AG04450 (cell line): ENCODE measurements at regions not wholly inside any gene's neighbourhood (a gene's known extent, or its start where the extent isn't known, plus 50 kb on each side); places are given as distances from the start of the nearest gene placed in this dataset.

ENCODE experiments used
- CTCF ChIA-PET: fragments of 300-600, 350-600 bp; formaldehyde crosslinking; extraction: SDS; loops from one replicate; lab custom pipeline; 2022; ENCODE audit warnings: antibody characterized with exemption, inconsistent platforms; lab: Charles Lee
- POLR2A ChIA-PET: fragments of 350-600 bp; formaldehyde crosslinking; extraction: SDS; loops from one replicate; lab custom pipeline; 2021; ENCODE audit warnings: antibody characterized with exemption, inconsistent platforms; lab: Yijun Ruan, JAX
- DNase-seq: peaks from one replicate; pipeline ENCODE4 v3.0.0-alpha.2; 2011; ENCODE audit warnings: low read depth, low spot score
- H3K27ac ChIP-seq: one replicate; pipeline ENCODE4 v1.5.1; 2012; ENCODE audit warnings: low read depth, low read length, control low read depth
- H3K27me3 ChIP-seq: one replicate; pipeline ENCODE4 v1.6.0; 2012; ENCODE audit warnings: low read length; ENCODE audit not compliant: control insufficient read depth, insufficient read depth
- H3K4me3 ChIP-seq: 2 replicates; pipeline ENCODE4 v1.5.1; 2011; ENCODE audit warnings: mild to moderate bottlenecking, low read depth, low read length, control low read depth
- H3K9me3 ChIP-seq: 2 replicates; pipeline ENCODE4 v1.5.1; 2012; ENCODE audit warnings: low read length; ENCODE audit not compliant: control insufficient read depth, insufficient read depth
- CTCF ChIP-seq: IDR thresholded peaks from 2 replicates; pipeline ENCODE4 v1.5.1; 2011; ENCODE audit warnings: low read depth, low read length, control low read depth, inconsistent platforms

GRCh38 chr12:66859751-66860440 is 181.0 kb upstream of the GRIP1 start:
- H3K27ac ChIP-seq, result no peak overlapping the region
- no peak for DNase-seq
- ChIA-PET POLR2A (no interaction called here), CTCF (interaction anchor here (0.5 to 2.4 kb wide), 10 partner anchors 12 to 1969 kb away, joined by 3 to 8 read pairs (median 4); no protein-coding TSS in a partner anchor)
- no peak for TF ChIP-seq CTCF
- no peaks in the 10 kb centered on the region for H3K9me3 ChIP-seq
- no peak overlapping the region for H3K4me3 ChIP-seq
- H3K27me3 ChIP-seq, result no peaks in the 10 kb centered on the region

DNA sequence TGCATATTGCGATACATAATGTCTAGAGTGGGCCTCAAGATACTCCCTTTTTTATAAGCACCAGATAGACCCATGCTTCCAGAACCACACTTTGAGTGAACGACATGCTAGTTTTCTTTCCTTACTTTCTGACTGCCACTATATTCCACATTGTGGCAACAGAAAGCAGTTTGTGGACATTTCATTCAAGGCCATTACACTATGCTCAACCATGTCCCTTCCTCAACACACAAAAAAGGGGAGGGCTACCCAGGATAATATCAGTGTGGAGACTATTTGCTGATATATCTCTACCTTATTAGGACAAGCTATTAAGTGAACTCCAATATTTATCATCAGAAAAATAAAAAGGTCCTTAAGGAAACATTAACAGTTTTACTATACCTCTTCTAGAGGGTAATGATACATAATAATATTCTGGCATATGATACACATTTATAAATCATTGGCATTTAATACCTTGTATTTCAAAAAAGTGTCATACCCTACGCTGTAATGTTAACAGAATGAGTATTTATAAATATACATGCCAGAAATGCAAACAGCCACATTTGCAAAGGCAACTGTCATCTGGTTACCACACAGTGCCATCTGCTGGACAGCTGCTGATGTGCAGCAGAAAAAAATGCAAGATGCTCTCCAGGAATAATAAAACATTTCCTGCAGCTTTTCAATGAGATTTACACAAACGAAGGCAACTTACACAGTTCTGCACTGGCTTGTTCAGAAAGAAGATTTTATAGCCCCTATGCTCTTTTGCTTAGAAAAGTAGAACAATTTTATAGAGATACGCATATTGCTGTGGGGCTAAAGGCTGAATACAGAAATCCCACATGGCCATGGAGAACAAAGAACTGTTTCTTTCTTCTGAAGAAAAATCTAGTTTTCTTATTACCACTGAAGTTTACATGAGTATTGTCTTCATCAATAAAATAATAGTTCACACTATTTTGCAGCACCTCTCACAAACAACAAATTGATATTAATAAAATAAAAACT is 182.2 kb upstream of the GRIP1 start:
- no peak overlapping the region for H3K4me3 ChIP-seq
- no peaks in the 10 kb centered on the region for H3K27me3 ChIP-seq
- TF ChIP-seq CTCF, result peak; percentile 96
- H3K27ac ChIP-seq, result no peak overlapping the region
- peak; percentile 23 for DNase-seq
- ChIA-PET CTCF (interaction anchor here (0.6 to 2.4 kb wide), 18 partner anchors 10 to 1970 kb away, joined by 3 to 8 read pairs (median 4); no protein-coding TSS in a partner anchor), POLR2A (no interaction called here)
- no peaks in the 10 kb centered on the region for H3K9me3 ChIP-seq

DNA sequence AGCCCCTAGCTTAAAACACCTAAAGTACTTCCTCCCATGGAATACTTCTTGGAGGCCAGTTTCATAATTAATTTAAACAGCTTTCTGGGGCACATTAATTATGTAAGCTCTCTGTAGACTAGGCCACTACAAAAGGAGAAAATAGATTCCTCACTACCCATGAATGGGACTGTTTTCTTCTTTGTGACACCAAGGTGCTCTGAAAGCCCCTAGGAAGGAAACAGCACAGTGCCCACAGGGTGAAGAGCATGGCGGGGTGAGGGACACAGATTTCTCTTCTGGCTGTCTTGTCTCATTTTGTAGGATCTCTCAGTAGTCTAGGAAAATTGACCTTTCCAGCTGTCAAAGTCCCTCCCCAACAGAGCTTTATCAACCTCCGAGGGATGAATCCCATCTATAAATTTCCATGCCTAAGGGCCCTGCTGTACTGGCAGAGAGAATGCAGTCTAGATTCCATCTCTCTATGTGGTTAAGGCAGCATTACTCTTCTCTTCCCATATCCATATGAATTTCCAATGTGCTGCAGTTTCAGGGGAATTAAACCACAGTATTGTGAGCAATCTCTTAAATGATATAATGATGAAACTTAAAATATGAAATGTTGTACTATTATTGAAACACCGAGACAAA is 183.6 kb upstream of the GRIP1 start:
- CTCF ChIA-PET, result interaction anchor here (1.0 kb wide), 1 partner anchor 10 kb away, joined by 3 read pairs; no protein-coding TSS in a partner anchor

GRCh38 chr12:66863276-66863675 is 184.4 kb upstream of the GRIP1 start:
- TF ChIP-seq CTCF, result no peak
- CTCF ChIA-PET, result no interaction called here
- H3K4me3 ChIP-seq, result no peak overlapping the region
- H3K9me3 ChIP-seq, result no peaks in the 10 kb centered on the region
- H3K27ac ChIP-seq, result no peak overlapping the region
- H3K27me3 ChIP-seq, result no peaks in the 10 kb centered on the region
- POLR2A ChIA-PET, result no interaction called here
- no peak for DNase-seq

More for the DNA sequence above, 183.6 kb upstream of the GRIP1 start:
- POLR2A ChIA-PET, result no interaction called here
- no peak overlapping the region for H3K4me3 ChIP-seq
- H3K27ac ChIP-seq, result no peak overlapping the region
- H3K27me3 ChIP-seq, result no peaks in the 10 kb centered on the region
- no peak for DNase-seq
- no peaks in the 10 kb centered on the region for H3K9me3 ChIP-seq
- no peak for TF ChIP-seq CTCF
